ENCODE measurements at regions not wholly inside any gene's neighbourhood (a gene's known extent, or its start where the extent isn't known, plus 50 kb on each side); places are given as distances from the start of the nearest gene placed in this dataset.
A peak's percentile ranks its signal among the peaks of the same experiment; 100 is the strongest.
"Not testable (repeated sequence)": the region's sequence is repeated elsewhere in the genome, so short reads cannot be mapped to it uniquely, and the experiment has no call there.

GRCh38 chr13:62125451-62125850 is 709.8 kb upstream of the PCDH20 start:
- no peak overlapping the region for H3K27ac ChIP-seq
- TF ChIP-seq ZFX (IDR thresholded peaks at IDR 0.05) (no peak), CTCF (conservative IDR thresholded peaks at IDR 0.05) (no peak)

- no peak overlapping the region for H3K27ac ChIP-seq
- TF ChIP-seq CTCF (conservative IDR thresholded peaks at IDR 0.05): no peak
- TF ChIP-seq ZFX (IDR thresholded peaks at IDR 0.05): no peak
Measured at GRCh38 chr13:62123409-62123808, 707.8 kb upstream of the PCDH20 start.

GRCh38 chr13:62122434-62122833 is 706.8 kb upstream of the PCDH20 start:
- TF ChIP-seq ZFX (IDR thresholded peaks at IDR 0.05): no peak
- no peak for TF ChIP-seq CTCF (conservative IDR thresholded peaks at IDR 0.05)

GRCh38 chr13:62119739-62120700 is 704.4 kb upstream of the PCDH20 start:
- no peak for TF ChIP-seq ZFX (IDR thresholded peaks at IDR 0.05)
- TF ChIP-seq CTCF (conservative IDR thresholded peaks at IDR 0.05): peak; percentile 56
- H3K27ac ChIP-seq: no peak overlapping the region

More at GRCh38 chr13:62122434-62122833, 706.8 kb upstream of the PCDH20 start:
- H3K27ac ChIP-seq: no peak overlapping the region

GRCh38 chr13:62115831-62116230 is 700.2 kb upstream of the PCDH20 start:
- H3K27ac ChIP-seq: no peak overlapping the region
- no peak for TF ChIP-seq ZFX (IDR thresholded peaks at IDR 0.05)
- no peak for TF ChIP-seq CTCF (conservative IDR thresholded peaks at IDR 0.05)

- TF ChIP-seq ZFX (IDR thresholded peaks at IDR 0.05) (no peak), CTCF (conservative IDR thresholded peaks at IDR 0.05) (no peak)
- H3K27ac ChIP-seq: no peak overlapping the region
Measured at GRCh38 chr13:62113179-62113578, 697.5 kb upstream of the PCDH20 start.

GRCh38 chr13:62110079-62110478 is 694.4 kb upstream of the PCDH20 start:
- TF ChIP-seq ZFX (IDR thresholded peaks at IDR 0.05): no peak
- no peak for TF ChIP-seq CTCF (conservative IDR thresholded peaks at IDR 0.05)
- H3K27ac ChIP-seq: no peak overlapping the region

GRCh38 chr13:62104136-62104535 is 688.5 kb upstream of the PCDH20 start:
- not testable (repeated sequence) for H3K27ac ChIP-seq

Data from C4-2B (cell line).